ENCODE measurements at regions not wholly inside any gene's neighbourhood (a gene's known extent, or its start where the extent isn't known, plus 50 kb on each side); places are given as distances from the start of the nearest gene placed in this dataset.

GRCh38 chr16:26747760-26748159, 319.0 kb upstream of the C16orf82 start (continued):
- TF ChIP-seq OTX1 (CRISPR knock-in tag; IDR thresholded peaks at IDR 0.05): no peak

- Histone ChIP-seq H3K4me3 (no peak overlapping the region), H3K27me3 (ENCODE audit: control insufficient read depth in 2 of 2, insufficient read depth in 2 of 2, low read length in 2 of 2) (peaks cover 0 to 5% of the 10 kb centered on the region in 2 experiments; a peak in 2 of 5 replicates), H3K9me3 (replicated peaks; ENCODE audit: control insufficient read depth, insufficient read depth, low read depth, low read length) (no peaks in the 10 kb centered on the region), H3K4me2 (ENCODE audit: insufficient read depth, low read length) (no peak overlapping the region), H3K4me1 (replicated peaks in 1 of 2; ENCODE audit: control insufficient read depth in 2 of 2, insufficient read depth in 2 of 2, low read length in 2 of 2) (no peaks in the 10 kb centered on the region), H2AFZ (ENCODE audit: low read depth, low read length) (no peak overlapping the region), H3K27ac (ENCODE audit: extremely low read depth, low read depth, low read length) (no peak overlapping the region), H3K9ac (ENCODE audit: insufficient read depth in 1 of 2, low read depth in 2 of 2, low read length in 2 of 2) (no peak overlapping the region), H3K36me3 (ENCODE audit: control insufficient read depth, insufficient read depth, low read length) (no peaks in the 10 kb centered on the region), H4K20me1 (replicated peaks; ENCODE audit: control insufficient read depth, insufficient read depth, low read length) (no peaks in the 10 kb centered on the region), H3K9me1 (ENCODE audit: control insufficient read depth, insufficient read depth, low read length) (no peaks in the 10 kb centered on the region), H3K79me2 (ENCODE audit: control insufficient read depth, insufficient read depth, low read length) (no peaks in the 10 kb centered on the region)
- FAIRE-seq (no peak), ATAC-seq (no peak), DNase-seq (ENCODE audit: extremely low read depth in 1 of 4, low spot score in 3 of 4) (no peak)
- in situ Hi-C loops (cut with MboI): no loop called here
- ChIA-PET POLR2A (interaction anchor here (0.6 kb wide), 1 partner anchor 13 kb away, joined by 3 read pairs; no protein-coding TSS in a partner anchor), CTCF (ENCODE audit: low intra/inter-chr PET ratio) (no interaction called here)
- WGBS (ENCODE audit: insufficient coverage, low coverage, missing lambda C conversion rate): 0% methylated on average over 2 of the region's 2 CpGs
- no TSS peak for BruUV-seq (replicated peaks)
- intact Hi-C loops (cut with micrococcal nuclease): no loop called here
- TF ChIP-seq POLR2AphosphoS2 (IDR thresholded peaks at IDR 0.05; ENCODE audit: low read length): no peak
- TF ChIP-seq KDM5B (IDR thresholded peaks at IDR 0.05; ENCODE audit: insufficient replicate concordance, low read depth, low read length): no peak
- TF ChIP-seq ZNF146 (CRISPR knock-in tag; IDR thresholded peaks at IDR 0.05; ENCODE audit: unreplicated experiment): no peak
- no peak for TF ChIP-seq SFPQ (IDR thresholded peaks at IDR 0.05; ENCODE audit: low read depth, low read length)
- TF ChIP-seq NFE2L1 (tag; IDR thresholded peaks at IDR 0.05; ENCODE audit: borderline replicate concordance, low read depth): no peak
- no peak for TF ChIP-seq ZNF395 (CRISPR knock-in tag; IDR thresholded peaks at IDR 0.05)
- TF ChIP-seq AFF1 (IDR thresholded peaks at IDR 0.05; ENCODE audit: low read depth in 1 of 2, partially characterized antibody in 2 of 2): no peak
These were observed 317.7 kb upstream of the C16orf82 start for GRCh38 chr16:26749072-26749471.
